H1 (cell line): ENCODE measurements at regions not wholly inside any gene's neighbourhood (a gene's known extent, or its start where the extent isn't known, plus 50 kb on each side); places are given as distances from the start of the nearest gene placed in this dataset.

Experiments used
- CTCF ChIA-PET: fragments of 300-600 bp; sonication (Branson Sonifier 250); formaldehyde crosslinking; loops from one replicate; lab custom pipeline; 2021; ENCODE audit not compliant: partially characterized antibody; lab: Charles Lee
- POLR2A ChIA-PET: fragments of 300-600 bp; sonication (Branson Sonifier 250); formaldehyde crosslinking; loops from one replicate; lab custom pipeline; 2021; ENCODE audit warnings: inconsistent platforms; ENCODE audit not compliant: partially characterized antibody; lab: Charles Lee
- DNase-seq, 2 experiments: peaks; one replicate each; pipeline versions ENCODE4 v3.0.0 to v3.0.0-alpha.2; 2010 to 2022; ENCODE audit warnings: low spot score in 2 of 2, low read depth in 1 of 2, mixed read lengths in 1 of 2
- FAIRE-seq: peaks from 2 replicates; lab custom pipeline; 2011; peaks lifted over from hg19 to GRCh38; lab: Jason Lieb, UNC
- H2AFZ ChIP-seq: 2 replicates; pipeline ENCODE4 v1.8.1; 2012; ENCODE audit warnings: low read length, inconsistent platforms
- H2AK5ac ChIP-seq: 2 replicates; pipeline ENCODE4 v1.6.1; 2013; ENCODE audit warnings: low read depth, low read length
- H2BK120ac ChIP-seq: replicated peaks from 2 replicates; pipeline ENCODE3; 2013; ENCODE audit warnings: low read depth, low read length, inconsistent platforms
- H2BK12ac ChIP-seq: 2 replicates; pipeline ENCODE4 v1.6.1; 2013; ENCODE audit warnings: low read depth, low read length
- H2BK15ac ChIP-seq: 2 replicates; pipeline ENCODE4 v1.6.1; 2013; ENCODE audit warnings: low read length
- H2BK20ac ChIP-seq: 2 replicates; pipeline ENCODE4 v1.6.1; 2013; ENCODE audit warnings: low read length
- H2BK5ac ChIP-seq: 2 replicates; pipeline ENCODE4 v1.6.1; 2013; ENCODE audit warnings: low read depth, low read length
- H3K14ac ChIP-seq: 2 replicates; pipeline ENCODE4 v1.6.1; 2013; ENCODE audit warnings: inconsistent platforms; ENCODE audit not compliant: insufficient read length
- H3K18ac ChIP-seq: 2 replicates; pipeline ENCODE4 v1.6.1; 2013; ENCODE audit warnings: low read length; ENCODE audit errors: extremely low read depth
- H3K23ac ChIP-seq: 2 replicates; pipeline ENCODE4 v1.6.1; 2013; ENCODE audit warnings: inconsistent platforms; ENCODE audit not compliant: insufficient read length
- H3K23me2 ChIP-seq: 2 replicates; pipeline ENCODE4 v1.6.1; 2013; ENCODE audit warnings: low read depth, low read length
- H3K27ac ChIP-seq: 2 replicates; pipeline ENCODE4 v1.6.1; 2011; ENCODE audit warnings: low read depth, low read length, inconsistent platforms
- H3K27me3 ChIP-seq, 4 experiments: replicated peaks in 1 of 4; 1 replicate in 1 of 4; 2 replicates in 3 of 4; pipeline versions ENCODE4 v1.6.1 to v1.8.1; 2011 to 2013; ENCODE audit warnings: low read length in 3 of 4, mild to moderate bottlenecking in 3 of 4, inconsistent platforms in 2 of 4, mixed read lengths in 2 of 4, moderate library complexity in 1 of 4; ENCODE audit not compliant: control insufficient read depth in 3 of 4, insufficient read depth in 3 of 4; ENCODE audit errors: extremely low read depth in 1 of 4
- H3K36me3 ChIP-seq, 4 experiments: 2 replicates each; pipeline versions ENCODE4 v1.6.1 to v1.8.1; 2011 to 2013; ENCODE audit warnings: mild to moderate bottlenecking in 4 of 4, low read length in 3 of 4, moderate library complexity in 2 of 4, control low read depth in 1 of 4, inconsistent platforms in 1 of 4; ENCODE audit not compliant: insufficient read depth in 4 of 4, control insufficient read depth in 2 of 4
- H3K4ac ChIP-seq: replicated peaks from 2 replicates; pipeline ENCODE3; 2013; ENCODE audit warnings: low read length, low read depth, mixed read lengths, inconsistent platforms; ENCODE audit not compliant: insufficient read length
- H3K4me1 ChIP-seq, 4 experiments: replicated peaks in 1 of 4; 1 replicate in 1 of 4; 2 replicates in 3 of 4; pipeline versions ENCODE4 v1.6.1 to v1.8.1; 2011 to 2013; ENCODE audit warnings: low read length in 3 of 4, inconsistent platforms in 2 of 4, mixed read lengths in 1 of 4; ENCODE audit not compliant: insufficient read depth in 4 of 4, control insufficient read depth in 3 of 4
- H3K4me2 ChIP-seq, 2 experiments: 2 replicates each; pipeline versions ENCODE4 v1.6.1 to v1.8.1; 2011 to 2013; ENCODE audit warnings: low read depth in 2 of 2, low read length in 2 of 2, control low read depth in 1 of 2, inconsistent platforms in 1 of 2, mild to moderate bottlenecking in 1 of 2; ENCODE audit not compliant: insufficient read depth in 1 of 2
- H3K4me3 ChIP-seq, 4 experiments: fragments of 200-600, 300-600 bp in 1 of 4; sonication (generic), shearing (Covaris generic), sonication (Bioruptor Twin) in 1 of 4; 2 replicates each; pipeline versions ENCODE4 v1.5.1 to v1.8.1; 2011 to 2016; ENCODE audit warnings: low read length in 4 of 4, low read depth in 3 of 4, control low read depth in 2 of 4, inconsistent platforms in 2 of 4, mild to moderate bottlenecking in 2 of 4, mixed read lengths in 1 of 4, moderate library complexity in 1 of 4; ENCODE audit not compliant: insufficient read depth in 2 of 4; ENCODE audit errors: extremely low read depth in 1 of 4
- H3K56ac ChIP-seq: replicated peaks from 2 replicates; pipeline ENCODE3; 2013; ENCODE audit warnings: low read depth, mild to moderate bottlenecking, mixed read lengths, low read length, inconsistent platforms; ENCODE audit not compliant: insufficient read length
- H3K79me1 ChIP-seq: 2 replicates; pipeline ENCODE4 v1.6.1; 2013; ENCODE audit warnings: low read depth, low read length, control low read depth
- H3K79me2 ChIP-seq, 2 experiments: 2 replicates each; pipeline versions ENCODE4 v1.6.1 to v1.8.1; 2012 to 2013; ENCODE audit warnings: low read length in 2 of 2, mild to moderate bottlenecking in 2 of 2, inconsistent platforms in 1 of 2; ENCODE audit not compliant: insufficient read depth in 2 of 2, control insufficient read depth in 1 of 2
- H3K9ac ChIP-seq, 4 experiments: replicated peaks in 1 of 4; 1 replicate in 1 of 4; 2 replicates in 3 of 4; pipeline versions ENCODE4 v1.6.1 to v1.8.1; 2011 to 2013; ENCODE audit warnings: low read depth in 3 of 4, low read length in 3 of 4, control low read depth in 2 of 4, mild to moderate bottlenecking in 2 of 4, moderate library complexity in 2 of 4, inconsistent platforms in 1 of 4; ENCODE audit errors: extremely low read depth in 1 of 4
- H3K9me3 ChIP-seq, 2 experiments: 2 replicates each; pipeline versions ENCODE4 v1.6.1 to v1.8.1; 2012 to 2013; ENCODE audit warnings: mild to moderate bottlenecking in 2 of 2, moderate library complexity in 2 of 2, control low read depth in 1 of 2, inconsistent platforms in 1 of 2, low read depth in 1 of 2, low read length in 1 of 2, mixed read lengths in 1 of 2; ENCODE audit not compliant: insufficient read depth in 2 of 2
- H4K20me1 ChIP-seq, 2 experiments: replicated peaks in 1 of 2; 2 replicates each; pipeline versions ENCODE3 to v1.8.1; 2011 to 2013; ENCODE audit warnings: inconsistent platforms in 2 of 2, low read length in 2 of 2, mild to moderate bottlenecking in 1 of 2; ENCODE audit not compliant: insufficient read depth in 2 of 2, control insufficient read depth in 1 of 2
- H4K5ac ChIP-seq: 2 replicates; pipeline ENCODE4 v1.6.1; 2013; ENCODE audit warnings: low read length, low read depth, mixed read lengths, inconsistent platforms; ENCODE audit not compliant: insufficient read length
- H4K8ac ChIP-seq: 2 replicates; pipeline ENCODE4 v1.8.0; 2013; ENCODE audit warnings: mild to moderate bottlenecking, moderate library complexity, low read length, inconsistent platforms; ENCODE audit not compliant: insufficient read depth; ENCODE audit errors: extremely low read depth
- H4K91ac ChIP-seq: replicated peaks from 2 replicates; pipeline ENCODE3; 2013; ENCODE audit warnings: low read length, mixed read lengths, inconsistent platforms; ENCODE audit not compliant: insufficient read length
- BACH1 ChIP-seq: IDR thresholded peaks from 2 replicates; pipeline ENCODE4 v1.6.1; 2012; ENCODE audit warnings: low read length, improper control_type of control experiment
- BRCA1 ChIP-seq: IDR thresholded peaks from 2 replicates; pipeline ENCODE4 v1.6.1; 2012; ENCODE audit warnings: low read depth, low read length, improper control_type of control experiment
- CBX5 ChIP-seq: fragments of 300-800, 300-1000 bp; sonication (generic); IDR thresholded peaks from 2 replicates; pipeline ENCODE4 v1.7.1; 2016; ENCODE audit warnings: antibody characterized with exemption, low read length, low read depth
- CREB1 ChIP-seq: IDR thresholded peaks from 2 replicates; pipeline ENCODE4 v1.6.1; 2012; ENCODE audit warnings: inconsistent platforms
- EZH2 ChIP-seq: fragments of 200-600 bp; sonication (generic); IDR thresholded peaks from 2 replicates; pipeline ENCODE4 v1.7.1; 2012; ENCODE audit warnings: low read depth, mild to moderate bottlenecking, moderate library complexity, low read length, inconsistent platforms; ENCODE audit not compliant: severe bottlenecking
- FOSL1 ChIP-seq: IDR thresholded peaks from 2 replicates; pipeline ENCODE4 v1.6.1; 2011; ENCODE audit warnings: mild to moderate bottlenecking, low read depth, low read length, moderate library complexity; ENCODE audit not compliant: insufficient read depth
- HDAC2 ChIP-seq, 2 experiments: fragments of 300-600 bp in 1 of 2; sonication (generic) in 1 of 2; IDR thresholded peaks; 2 replicates each; pipeline ENCODE4 v1.6.1; 2011 to 2012; ENCODE audit warnings: low read depth in 2 of 2, low read length in 2 of 2, mild to moderate bottlenecking in 2 of 2, moderate library complexity in 2 of 2, borderline replicate concordance in 1 of 2, inconsistent platforms in 1 of 2
- HDAC6 ChIP-seq: IDR thresholded peaks from one replicate; pipeline ENCODE4 v1.7.1; 2012; ENCODE audit warnings: low read depth, mild to moderate bottlenecking, inconsistent platforms, low read length, moderate library complexity
- RXRA ChIP-seq: IDR thresholded peaks from 2 replicates; pipeline ENCODE4 v1.6.1; 2011; ENCODE audit warnings: low read depth, mild to moderate bottlenecking, low read length, moderate library complexity; ENCODE audit not compliant: insufficient read depth
- SIN3A ChIP-seq, 2 experiments: IDR thresholded peaks in 1 of 2; conservative IDR thresholded peaks in 1 of 2; 2 replicates each; pipeline ENCODE4 v1.6.1; 2011 to 2012; ENCODE audit warnings: low read length in 2 of 2, improper control_type of control experiment in 1 of 2, low read depth in 1 of 2, mild to moderate bottlenecking in 1 of 2
- SP1 ChIP-seq: IDR thresholded peaks from 2 replicates; pipeline ENCODE4 v1.6.1; 2011; ENCODE audit warnings: low read depth, low read length
- SRF ChIP-seq: IDR thresholded peaks from 2 replicates; pipeline ENCODE4 v1.6.1; 2011; ENCODE audit warnings: mild to moderate bottlenecking, low read depth, low read length, moderate library complexity
- TAF7 ChIP-seq: optimal IDR thresholded peaks from 2 replicates; pipeline ENCODE3; 2011; ENCODE audit warnings: low read depth, mild to moderate bottlenecking, inconsistent platforms, low read length, moderate library complexity, borderline replicate concordance
- WGBS, 2 experiments: shearing (Covaris generic) in 1 of 2; methylation state at CpG; one replicate each; pipeline versions ENCODE4 v1.1.6 to v1.1.7; 2013 to 2015; ENCODE audit warnings: low lambda C conversion rate in 2 of 2, mixed read lengths in 2 of 2, inconsistent platforms in 1 of 2, low coverage in 1 of 2, missing lambda C conversion rate in 1 of 2; ENCODE audit not compliant: insufficient replicate concordance in 2 of 2, insufficient coverage in 1 of 2, insufficient read length in 1 of 2; ENCODE audit errors: extremely low coverage in 1 of 2, missing lambda C conversion rate in 1 of 2; 5-methylcytosine and 5-hydroxymethylcytosine counted together

DNA sequence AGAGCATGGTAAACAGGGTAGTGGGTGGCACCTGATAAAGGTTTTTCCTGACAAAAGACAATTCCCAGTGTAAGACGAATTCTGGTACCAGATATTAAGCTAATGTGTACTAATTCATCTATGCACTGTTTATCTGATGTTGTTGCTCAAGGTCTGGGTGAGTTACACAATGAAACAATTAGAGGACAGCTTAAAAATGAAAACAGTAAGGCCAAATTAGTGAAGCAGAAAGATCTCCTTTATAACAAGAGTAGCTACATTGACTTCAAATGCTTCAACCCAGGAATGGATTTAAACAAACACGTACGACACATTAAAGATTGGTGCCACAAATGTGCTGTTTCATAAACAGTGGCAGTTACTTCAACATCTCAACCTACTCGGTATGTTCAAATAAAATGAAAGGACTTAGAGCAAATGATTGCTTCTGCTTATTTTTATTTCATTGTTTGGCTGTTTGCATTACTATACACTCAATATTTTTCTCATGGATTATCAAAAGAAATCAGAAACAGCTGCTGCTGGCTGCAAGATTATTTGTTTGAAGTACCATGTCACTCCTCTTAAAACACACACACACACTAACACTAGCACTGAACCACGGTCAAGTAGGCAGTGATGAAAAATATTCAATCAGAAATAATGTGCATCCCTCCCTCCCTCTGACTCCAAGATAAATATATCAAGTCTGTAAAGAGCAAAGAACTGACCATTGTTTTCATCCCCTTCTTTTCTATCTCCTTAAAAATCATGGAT is 94.4 kb upstream of the RND3 start:
- H3K4me1 ChIP-seq = no peaks in the 10 kb centered on the region
- H2BK15ac ChIP-seq = no peak overlapping the region
- no peaks in the 10 kb centered on the region for H3K79me2 ChIP-seq
- H3K27me3 ChIP-seq = no peaks in the 10 kb centered on the region
- no peak overlapping the region for H2AFZ ChIP-seq
- no peak overlapping the region for H3K4me2 ChIP-seq
- no peak overlapping the region for H4K91ac ChIP-seq
- no peaks in the 10 kb centered on the region for H3K23me2 ChIP-seq
- H4K20me1 ChIP-seq = no peaks in the 10 kb centered on the region
- FAIRE-seq (no peak), DNase-seq (no peak)
- no peak overlapping the region for H3K4ac ChIP-seq
- H2BK20ac ChIP-seq = no peak overlapping the region
- H3K27ac ChIP-seq = no peak overlapping the region
- no peak overlapping the region for H2AK5ac ChIP-seq
- H3K36me3 ChIP-seq = no peaks in the 10 kb centered on the region; a peak in 1 of 8 replicates
- no peak overlapping the region for H3K56ac ChIP-seq
- no peak overlapping the region for H2BK5ac ChIP-seq
- no peak overlapping the region for H3K23ac ChIP-seq
- H3K18ac ChIP-seq = no peak overlapping the region
- 83% methylated on average over 5 of the region's 5 CpGs; no CpG with 5 or more reads in 1 of the 2 experiments for WGBS, 2 experiments
- no peaks in the 10 kb centered on the region for H3K79me1 ChIP-seq
- no peak overlapping the region for H2BK12ac ChIP-seq
- ChIA-PET POLR2A (no interaction called here), CTCF (interaction anchor here (0.7 kb wide), 1 partner anchor 19 kb away, joined by 4 read pairs; no protein-coding TSS in a partner anchor)
- H2BK120ac ChIP-seq = no peak overlapping the region
- no peak overlapping the region for H3K14ac ChIP-seq
- H3K9me3 ChIP-seq = peaks cover 20 to 22% of the 10 kb centered on the region in 2 experiments
- H4K5ac ChIP-seq = no peak overlapping the region
- H3K4me3 ChIP-seq = no peak overlapping the region
- H4K8ac ChIP-seq = no peak overlapping the region
- H3K9ac ChIP-seq = no peak overlapping the region
- no peak for TF ChIP-seq FOSL1
- no peak for TF ChIP-seq EZH2
- no peak for TF ChIP-seq CBX5
- no peak for TF ChIP-seq HDAC6
- TF ChIP-seq SIN3A (conservative IDR thresholded peaks at IDR 0.05 in 1 of 2, IDR thresholded peaks at IDR 0.05 in 1 of 2; ENCODE audit: low read depth in 1 of 2, low read length in 2 of 2) = no peak
- TF ChIP-seq SP1 = no peak
- no peak for TF ChIP-seq RXRA
- TF ChIP-seq TAF7 = no peak
- no peak for TF ChIP-seq BACH1
- TF ChIP-seq BRCA1 = no peak
- no peak for TF ChIP-seq SRF
- no peak for TF ChIP-seq CREB1
- no peak for TF ChIP-seq HDAC2 (IDR thresholded peaks at IDR 0.05; ENCODE audit: borderline replicate concordance in 1 of 2, low read depth in 2 of 2, low read length in 2 of 2)
